Activated CD4-positive, alpha-beta T cell treated with anti-CD3 and anti-CD28 coated beads for 36 hours (primary cell): ENCODE measurements at regions not wholly inside any gene's neighbourhood (a gene's known extent, or its start where the extent isn't known, plus 50 kb on each side); places are given as distances from the start of the nearest gene placed in this dataset.
A peak's percentile ranks its signal among the peaks of the same experiment; 100 is the strongest.
"Not testable (repeated sequence)": the region's sequence is repeated elsewhere in the genome, so short reads cannot be mapped to it uniquely, and the experiment has no call there.

Source experiments
- ATAC-seq: fragments of 200-7000 bp; cut with Tn5 transposase; one replicate; pipeline ENCODE4 v1.10.0; 2021; ENCODE audit warnings: mild to moderate bottlenecking, moderate library complexity
- CTCF ChIA-PET: fragments of 350-600 bp; sonication (Branson Sonifier 250); formaldehyde crosslinking; loops from one replicate; lab custom pipeline; 2021; ENCODE audit warnings: antibody characterized with exemption; lab: Charles Lee
- POLR2A ChIA-PET: fragments of 350-600 bp; sonication (Branson Sonifier 250); formaldehyde crosslinking; loops from one replicate; lab custom pipeline; 2021; ENCODE audit warnings: antibody characterized with exemption, inconsistent platforms; lab: Charles Lee
- DNase-seq: peaks from one replicate; pipeline ENCODE4 v3.0.0-alpha.2; 2020
- H3K27ac Mint-ChIP-seq: one replicate; pipeline ENCODE4 v1.8.0; 2021; ENCODE audit warnings: mixed read lengths
- H3K27me3 Mint-ChIP-seq: one replicate; pipeline ENCODE4 v1.8.0; 2021; ENCODE audit warnings: mixed read lengths
- H3K36me3 Mint-ChIP-seq: one replicate; pipeline ENCODE4 v1.8.0; 2021; ENCODE audit warnings: low read depth, mixed read lengths
- H3K4me1 Mint-ChIP-seq: one replicate; pipeline ENCODE4 v1.8.0; 2021; ENCODE audit warnings: mixed read lengths
- H3K4me3 Mint-ChIP-seq: one replicate; pipeline ENCODE4 v1.8.0; 2021; ENCODE audit warnings: mild to moderate bottlenecking, moderate library complexity, mixed read lengths
- H3K9me3 Mint-ChIP-seq: one replicate; pipeline ENCODE4 v1.8.0; 2021; ENCODE audit warnings: low read depth, mixed read lengths
- intact Hi-C, 2 experiments: fragments of 100-400 bp; cut with DNase I in 1 of 2; cut with micrococcal nuclease in 1 of 2; formaldehyde crosslinking; loops; one replicate each; pipeline versions ENCODE4 v1.14.2 to v1.15.1; 2022 to 2024; cut with DNase I, micrococcal nuclease

DNA sequence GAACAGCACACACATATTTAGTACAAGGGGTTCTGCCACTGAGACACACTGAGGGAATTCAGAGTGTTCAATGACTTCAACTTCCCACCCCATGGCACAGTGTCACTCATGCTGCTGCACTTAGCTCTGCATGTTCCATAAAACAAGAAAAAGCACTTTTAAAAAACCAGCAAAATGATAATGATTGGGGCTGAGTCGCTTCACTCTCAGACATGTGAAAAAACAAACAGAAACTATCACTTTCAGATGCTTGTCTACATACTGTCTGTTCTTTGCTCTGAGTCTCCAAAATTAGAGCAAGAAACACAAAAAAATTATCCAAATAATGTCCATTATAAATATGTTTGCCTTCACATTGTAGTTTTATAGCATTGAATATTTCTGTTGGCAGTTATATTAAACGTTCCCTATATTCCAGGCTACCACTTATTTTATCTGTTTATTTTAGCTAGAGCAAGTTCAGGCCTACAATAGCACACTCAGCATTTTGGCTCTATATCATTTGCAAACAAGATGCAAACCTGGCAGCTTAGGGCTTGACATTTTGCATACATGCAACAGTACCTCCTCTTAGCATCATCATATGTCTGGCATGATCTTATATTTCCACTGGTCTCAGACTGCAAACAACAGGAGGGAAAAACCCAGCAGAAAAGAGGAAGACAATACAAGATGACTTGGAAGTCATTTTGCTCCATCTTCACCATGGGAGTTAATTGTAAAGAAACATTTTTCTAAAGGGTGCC, 398.8 kb downstream of the HACE1 start:
- ChIA-PET POLR2A (no interaction called here), CTCF (no interaction called here)
- Mint-ChIP-seq H3K9me3 (no peaks in the 10 kb centered on the region), H3K27me3 (no peaks in the 10 kb centered on the region), H3K4me1 (peaks cover 5% of the 10 kb centered on the region), H3K36me3 (no peaks in the 10 kb centered on the region), H3K27ac (no peak overlapping the region), H3K4me3 (no peak overlapping the region)
- DNase-seq (no peak), ATAC-seq (peak; percentile 51)
- intact Hi-C loops = no loop called here

- DNase-seq (no peak), ATAC-seq (no peak)
- POLR2A ChIA-PET = interaction anchor here (0.9 kb wide), 1 partner anchor 19 kb away, joined by 4 read pairs; no protein-coding TSS in a partner anchor
- Mint-ChIP-seq H3K9me3 (no peaks in the 10 kb centered on the region), H3K27me3 (no peaks in the 10 kb centered on the region), H3K4me3 (no peak overlapping the region), H3K36me3 (no peaks in the 10 kb centered on the region), H3K27ac (no peak overlapping the region), H3K4me1 (peaks cover 5% of the 10 kb centered on the region)
- intact Hi-C loops = no loop called here
- CTCF ChIA-PET = no interaction called here
Measured at GRCh38 chr6:104459543-104459942, 400.2 kb downstream of the HACE1 start.

GRCh38 chr6:104449918-104450317, 409.8 kb downstream of the HACE1 start:
- ATAC-seq = no peak
- Mint-ChIP-seq H3K4me1 (no peaks in the 10 kb centered on the region), H3K27ac (no peak overlapping the region), H3K9me3 (no peaks in the 10 kb centered on the region), H3K36me3 (no peaks in the 10 kb centered on the region), H3K4me3 (no peak overlapping the region), H3K27me3 (no peaks in the 10 kb centered on the region)
- intact Hi-C loops = no loop called here
- DNase-seq = no peak
- ChIA-PET CTCF (no interaction called here), POLR2A (no interaction called here)

GRCh38 chr6:104446101-104447080, 413.3 kb downstream of the HACE1 start:
- H3K9me3 Mint-ChIP-seq, CTCF ChIA-PET, DNase-seq, H3K27ac Mint-ChIP-seq, intact Hi-C loops, H3K36me3 Mint-ChIP-seq, H3K4me1 Mint-ChIP-seq, H3K4me3 Mint-ChIP-seq, ATAC-seq, POLR2A ChIA-PET, H3K27me3 Mint-ChIP-seq: not testable (repeated sequence)

- H3K9me3 Mint-ChIP-seq = peaks cover 2% of the 10 kb centered on the region
- H3K27me3 Mint-ChIP-seq = peaks cover 8% of the 10 kb centered on the region
- no peak for DNase-seq
- H3K4me1 Mint-ChIP-seq = no peaks in the 10 kb centered on the region
- H3K36me3 Mint-ChIP-seq = no peaks in the 10 kb centered on the region
- ChIA-PET POLR2A (no interaction called here), CTCF (no interaction called here)
- H3K4me3 Mint-ChIP-seq = no peak overlapping the region
- intact Hi-C loops = no loop called here
- ATAC-seq = no peak
- H3K27ac Mint-ChIP-seq = no peak overlapping the region
Measured at GRCh38 chr6:104434519-104434918, 425.2 kb downstream of the HACE1 start.

DNA sequence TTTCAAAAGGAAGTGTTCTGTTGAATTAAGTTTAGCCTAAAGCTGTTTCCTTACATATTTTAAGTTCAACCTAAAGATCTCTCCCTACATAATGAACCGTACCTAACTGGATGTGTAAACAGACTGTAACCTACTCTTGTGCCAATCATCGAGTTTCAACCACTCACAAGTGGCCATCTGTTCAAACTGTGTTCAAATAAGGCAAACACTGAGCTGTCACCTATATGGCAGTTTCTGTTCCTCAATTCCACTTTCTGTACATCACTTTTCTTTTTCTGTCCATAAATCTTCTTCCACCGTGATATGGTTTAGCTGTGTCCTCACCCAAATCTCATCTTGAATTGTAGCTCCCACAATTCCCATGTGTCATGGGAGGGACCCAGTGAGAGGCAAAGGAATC, 428.6 kb downstream of the HACE1 start:
- peaks cover 2% of the 10 kb centered on the region for H3K9me3 Mint-ChIP-seq
- H3K27ac Mint-ChIP-seq = no peak overlapping the region
- no peak overlapping the region for H3K4me3 Mint-ChIP-seq
- DNase-seq = no peak
- intact Hi-C loops = no loop called here
- ChIA-PET CTCF (no interaction called here), POLR2A (no interaction called here)
- H3K27me3 Mint-ChIP-seq = peaks cover 8% of the 10 kb centered on the region
- no peaks in the 10 kb centered on the region for H3K36me3 Mint-ChIP-seq
- ATAC-seq = no peak
- H3K4me1 Mint-ChIP-seq = no peaks in the 10 kb centered on the region

DNA sequence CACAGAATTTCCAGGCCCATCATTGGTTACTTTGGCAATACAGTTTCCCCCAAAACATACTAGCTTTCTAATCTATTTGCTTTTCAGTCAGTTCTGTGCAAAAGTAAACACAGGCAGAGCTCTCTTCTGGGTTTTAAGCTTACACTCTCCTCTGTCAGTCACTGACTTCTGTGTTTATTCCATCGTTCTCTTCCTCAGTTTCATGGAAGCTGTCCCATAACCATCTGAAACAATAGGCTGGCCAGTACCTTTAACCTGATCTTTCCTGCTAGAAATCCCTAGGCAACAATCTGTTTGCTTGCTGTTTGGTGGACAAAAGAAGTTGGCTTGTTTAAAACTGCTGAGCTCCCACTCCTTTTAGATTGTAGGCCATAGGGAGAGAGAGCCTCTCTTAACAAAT, 431.5 kb downstream of the HACE1 start:
- Mint-ChIP-seq H3K27ac (no peak overlapping the region), H3K4me3 (no peak overlapping the region), H3K36me3 (no peaks in the 10 kb centered on the region), H3K9me3 (peaks cover 4% of the 10 kb centered on the region), H3K4me1 (no peaks in the 10 kb centered on the region), H3K27me3 (peaks cover 6% of the 10 kb centered on the region)
- ChIA-PET CTCF (no interaction called here), POLR2A (no interaction called here)
- DNase-seq (no peak), ATAC-seq (no peak)
- intact Hi-C loops = no loop called here

DNA sequence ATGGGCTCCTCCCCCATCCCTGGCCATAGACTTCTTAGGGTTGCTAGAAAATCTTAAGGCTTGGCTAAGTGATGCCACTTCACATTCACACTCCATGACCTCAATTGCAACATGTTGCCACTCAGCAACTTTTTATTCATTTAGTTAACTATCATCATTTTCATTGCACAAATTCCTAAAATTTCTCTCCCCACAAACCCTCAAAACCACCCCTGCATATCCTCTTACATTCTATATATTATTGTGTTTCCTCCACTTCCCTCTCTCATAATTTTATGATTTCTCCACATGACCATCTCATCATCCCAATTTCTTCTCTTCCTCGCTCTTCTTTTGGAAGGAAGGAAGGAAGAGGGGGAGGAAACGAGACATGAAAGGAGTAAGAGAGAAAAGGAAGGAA, 436.0 kb downstream of the HACE1 start:
- Mint-ChIP-seq H3K36me3 (no peaks in the 10 kb centered on the region), H3K27me3 (peaks cover 3% of the 10 kb centered on the region), H3K4me3 (no peak overlapping the region), H3K4me1 (no peaks in the 10 kb centered on the region), H3K27ac (no peak overlapping the region), H3K9me3 (peaks cover 5% of the 10 kb centered on the region)
- POLR2A ChIA-PET = no interaction called here
- intact Hi-C loops = no loop called here
- DNase-seq (no peak), ATAC-seq (no peak)
- CTCF ChIA-PET = no interaction called here

DNA sequence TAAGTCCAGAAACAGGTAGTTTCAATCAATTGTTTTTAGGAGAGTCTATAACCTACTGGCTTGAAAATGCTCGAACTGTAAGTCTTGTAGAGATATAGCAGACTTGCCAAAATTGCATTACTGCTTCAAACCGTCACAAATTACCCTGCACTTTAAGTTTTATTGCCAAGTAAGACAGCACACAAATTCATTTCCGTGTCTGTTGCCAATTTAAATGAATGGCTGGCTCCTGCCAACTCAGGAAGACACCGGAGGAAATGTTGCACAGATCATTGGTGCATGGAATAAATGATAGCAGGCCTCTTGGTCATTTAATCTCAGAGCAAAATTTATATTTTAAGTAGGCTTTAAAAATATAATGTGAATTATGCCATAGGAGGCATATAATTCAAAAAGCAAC, 438.1 kb downstream of the HACE1 start:
- Mint-ChIP-seq H3K4me1 (no peaks in the 10 kb centered on the region), H3K4me3 (no peak overlapping the region), H3K36me3 (no peaks in the 10 kb centered on the region), H3K27ac (no peak overlapping the region), H3K9me3 (peaks cover 5% of the 10 kb centered on the region), H3K27me3 (peaks cover 3% of the 10 kb centered on the region)
- ChIA-PET POLR2A (no interaction called here), CTCF (no interaction called here)
- ATAC-seq (no peak), DNase-seq (no peak)
- intact Hi-C loops = no loop called here

GRCh38 chr6:104418839-104419238, 440.9 kb downstream of the HACE1 start:
- H3K4me1 Mint-ChIP-seq = no peaks in the 10 kb centered on the region
- peaks cover 5% of the 10 kb centered on the region for H3K9me3 Mint-ChIP-seq
- H3K4me3 Mint-ChIP-seq = no peak overlapping the region
- no peak for DNase-seq
- H3K27me3 Mint-ChIP-seq = peaks cover 3% of the 10 kb centered on the region
- ChIA-PET CTCF (no interaction called here), POLR2A (no interaction called here)
- ATAC-seq = no peak
- H3K36me3 Mint-ChIP-seq = no peaks in the 10 kb centered on the region
- no peak overlapping the region for H3K27ac Mint-ChIP-seq
- intact Hi-C loops = no loop called here

GRCh38 chr6:104418125-104418524, 441.6 kb downstream of the HACE1 start:
- H3K36me3 Mint-ChIP-seq = no peaks in the 10 kb centered on the region
- H3K27me3 Mint-ChIP-seq = peaks cover 3% of the 10 kb centered on the region
- intact Hi-C loops = no loop called here
- ChIA-PET POLR2A (no interaction called here), CTCF (no interaction called here)
- ATAC-seq = peak; percentile 69
- DNase-seq = no peak
- no peak overlapping the region for H3K4me3 Mint-ChIP-seq
- H3K9me3 Mint-ChIP-seq = peaks cover 3% of the 10 kb centered on the region
- no peak overlapping the region for H3K27ac Mint-ChIP-seq
- no peaks in the 10 kb centered on the region for H3K4me1 Mint-ChIP-seq

DNA sequence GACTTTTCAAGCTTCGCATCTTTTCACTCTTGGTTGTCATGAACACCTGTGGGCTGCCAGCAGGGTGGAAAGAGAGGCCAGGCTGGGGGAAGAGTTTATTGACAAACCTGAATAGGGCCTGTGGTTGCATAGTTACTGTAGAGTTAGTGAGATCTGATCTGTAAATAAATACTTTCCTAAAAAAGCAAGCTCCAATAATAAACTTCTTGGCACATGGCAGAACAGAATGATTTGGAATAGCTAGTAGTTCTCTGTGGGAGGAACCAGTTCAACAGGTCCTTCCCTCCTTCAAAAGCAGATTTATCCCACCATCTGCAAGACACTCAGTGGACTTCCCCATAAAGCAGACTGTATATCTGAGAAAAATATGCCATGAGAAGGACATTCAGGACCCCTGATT, 445.0 kb downstream of the HACE1 start:
- Mint-ChIP-seq H3K9me3 (no peaks in the 10 kb centered on the region), H3K4me3 (no peak overlapping the region), H3K4me1 (no peaks in the 10 kb centered on the region), H3K36me3 (no peaks in the 10 kb centered on the region), H3K27me3 (peaks cover 3% of the 10 kb centered on the region), H3K27ac (no peak overlapping the region)
- POLR2A ChIA-PET = no interaction called here
- no peak for DNase-seq
- CTCF ChIA-PET = no interaction called here
- intact Hi-C loops = no loop called here
- no peak for ATAC-seq
